ENCODE measurements at regions not wholly inside any gene's neighbourhood (a gene's known extent, or its start where the extent isn't known, plus 50 kb on each side); places are given as distances from the start of the nearest gene placed in this dataset.
"Not testable (repeated sequence)": the region's sequence is repeated elsewhere in the genome, so short reads cannot be mapped to it uniquely, and the experiment has no call there.

DNA sequence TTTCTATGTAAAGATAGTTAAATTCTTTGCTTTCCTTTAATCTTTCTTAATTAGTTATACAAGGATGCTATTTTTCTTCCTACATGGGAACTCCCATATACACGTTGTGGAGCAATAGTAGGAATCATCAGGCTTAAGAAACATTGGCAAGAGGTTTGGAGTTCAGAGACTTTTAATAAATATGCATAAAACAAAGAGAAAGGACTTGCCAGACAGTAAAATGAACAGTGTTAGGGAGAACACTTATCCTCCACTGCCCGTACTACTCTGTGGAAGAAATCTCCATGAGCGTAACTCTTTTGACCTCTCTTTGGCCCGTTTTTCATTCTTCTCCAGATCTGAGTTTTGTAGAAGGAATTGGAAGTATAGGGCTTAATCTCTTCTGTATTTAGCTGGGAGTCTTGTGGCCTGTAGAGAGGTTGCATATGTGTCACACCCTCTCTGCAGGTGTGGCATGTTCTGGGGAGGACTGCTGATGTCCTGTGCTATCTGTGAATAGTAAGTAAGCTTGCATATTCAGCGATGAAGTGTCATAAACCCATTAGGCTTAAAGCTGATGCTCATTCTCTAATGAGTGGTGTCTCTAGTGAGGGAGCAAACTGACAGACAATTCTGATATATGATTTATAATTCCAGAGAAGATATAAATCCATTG lies 455.4 kb upstream of the FAR2 start:
- no peak for DNase-seq (ENCODE audit: low spot score)

DNA sequence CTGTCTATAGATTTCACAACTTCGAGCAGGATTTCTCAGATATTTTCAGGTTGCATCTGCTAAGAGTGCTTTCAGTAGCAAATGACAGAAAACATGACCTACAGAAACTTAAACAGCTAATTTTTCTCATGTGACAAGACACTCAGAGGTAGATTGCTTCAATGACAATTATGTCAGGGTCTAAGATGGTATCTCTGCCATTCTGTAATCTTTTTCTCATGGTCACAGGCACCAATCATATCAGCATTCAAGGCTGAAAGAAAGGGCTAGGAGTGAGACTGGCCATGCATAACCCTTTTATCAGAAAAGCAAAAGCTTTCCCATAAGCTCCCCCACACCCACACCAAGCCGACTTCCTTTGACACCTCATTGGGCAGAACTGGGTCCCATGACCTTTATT lies 450.5 kb upstream of the FAR2 start:
- DNase-seq (ENCODE audit: low spot score), result no peak

DNA sequence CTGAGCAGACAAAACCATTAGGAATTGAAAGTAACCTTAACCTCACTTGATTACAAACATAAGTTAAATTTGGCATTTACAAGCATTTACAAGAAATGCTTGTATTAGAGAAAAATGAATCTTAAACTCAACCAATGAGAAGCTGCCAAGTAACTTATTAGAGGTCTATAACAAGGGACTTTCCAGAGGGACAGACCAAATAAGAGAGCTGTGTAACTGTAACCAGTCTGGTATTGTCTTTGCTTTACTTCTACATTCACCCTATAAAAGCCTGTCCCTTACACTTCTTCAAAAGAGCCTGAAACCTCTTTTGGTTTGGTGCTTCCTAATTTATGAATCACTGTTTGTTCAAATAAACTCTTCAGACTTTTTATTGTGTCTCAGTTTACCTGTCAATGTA lies 450.0 kb upstream of the FAR2 start:
- no peak for DNase-seq (ENCODE audit: low spot score)

DNA sequence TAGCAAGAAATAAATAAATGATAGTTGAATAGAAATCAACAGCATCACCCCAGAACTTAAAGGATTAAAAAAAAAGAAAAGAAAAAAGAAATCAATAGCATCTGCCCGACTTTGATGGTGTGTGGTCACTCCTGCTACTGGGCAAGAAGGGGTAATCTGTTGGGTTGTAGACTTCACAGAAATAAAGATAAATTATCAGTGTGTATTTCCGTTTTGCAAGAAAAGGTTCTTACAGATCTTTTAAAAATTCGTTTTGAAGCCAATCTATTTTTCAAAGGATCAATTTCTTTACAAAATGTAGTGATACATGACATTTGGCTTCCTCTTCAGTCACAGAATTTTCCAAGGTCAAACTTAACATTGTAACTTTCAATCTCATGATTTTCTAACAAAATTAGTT lies 448.9 kb upstream of the FAR2 start:
- DNase-seq (ENCODE audit: low spot score), result no peak

DNA sequence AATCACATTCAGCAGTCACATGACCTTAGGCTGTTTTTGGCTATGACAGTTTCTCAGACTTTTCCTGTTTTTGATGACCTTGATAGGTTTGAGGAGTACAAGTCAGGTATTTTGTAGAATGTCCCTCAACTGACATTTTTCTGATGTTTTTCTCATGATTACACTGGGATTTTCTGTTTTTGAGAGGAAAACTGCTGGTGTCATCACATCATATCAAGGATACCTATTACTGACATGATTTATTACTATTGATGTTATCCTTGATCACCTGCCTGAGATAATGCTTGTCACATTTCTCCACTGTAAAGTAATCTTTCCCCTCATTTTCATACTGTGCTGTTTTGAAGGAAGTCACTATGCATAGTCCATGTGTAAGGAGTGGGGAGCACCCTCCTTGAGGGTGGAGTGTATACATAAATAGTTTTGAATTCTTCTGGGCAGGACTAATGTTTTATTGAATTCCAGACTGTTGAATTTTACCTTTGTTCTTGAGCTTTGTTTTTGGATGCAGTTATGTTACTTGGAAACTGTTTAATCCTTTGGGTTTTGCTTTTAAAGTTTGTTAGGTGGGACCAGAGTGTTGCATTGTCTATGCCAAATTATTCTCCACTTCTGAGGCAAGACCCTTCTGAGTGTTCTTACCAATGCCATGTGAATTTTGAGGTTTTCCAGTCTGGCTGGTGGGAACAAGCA lies 444.5 kb upstream of the FAR2 start:
- DNase-seq (ENCODE audit: low spot score), result no peak

DNA sequence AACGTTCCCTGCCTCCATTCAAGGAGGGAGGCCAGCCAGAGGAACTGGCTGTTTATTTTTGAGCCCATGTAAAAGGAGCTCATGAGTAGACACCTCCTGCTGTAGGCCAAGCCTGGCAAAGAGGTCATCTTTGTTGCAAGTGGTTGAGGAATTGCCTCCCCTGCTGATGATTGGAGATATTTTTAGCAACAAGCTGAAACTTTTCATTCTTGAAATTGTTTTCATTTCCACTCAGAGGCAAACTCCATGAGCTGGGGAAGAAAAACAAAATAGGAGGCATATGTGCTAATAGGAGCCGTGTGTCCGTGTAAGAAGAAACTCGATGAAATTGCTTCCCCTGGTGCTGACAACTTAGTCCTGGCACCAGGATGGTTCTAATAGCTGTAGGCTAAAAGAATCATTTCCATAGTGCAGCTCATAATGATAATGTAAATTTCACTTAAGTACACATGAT lies 440.1 kb upstream of the FAR2 start:
- DNase-seq (ENCODE audit: low spot score), result no peak

DNA sequence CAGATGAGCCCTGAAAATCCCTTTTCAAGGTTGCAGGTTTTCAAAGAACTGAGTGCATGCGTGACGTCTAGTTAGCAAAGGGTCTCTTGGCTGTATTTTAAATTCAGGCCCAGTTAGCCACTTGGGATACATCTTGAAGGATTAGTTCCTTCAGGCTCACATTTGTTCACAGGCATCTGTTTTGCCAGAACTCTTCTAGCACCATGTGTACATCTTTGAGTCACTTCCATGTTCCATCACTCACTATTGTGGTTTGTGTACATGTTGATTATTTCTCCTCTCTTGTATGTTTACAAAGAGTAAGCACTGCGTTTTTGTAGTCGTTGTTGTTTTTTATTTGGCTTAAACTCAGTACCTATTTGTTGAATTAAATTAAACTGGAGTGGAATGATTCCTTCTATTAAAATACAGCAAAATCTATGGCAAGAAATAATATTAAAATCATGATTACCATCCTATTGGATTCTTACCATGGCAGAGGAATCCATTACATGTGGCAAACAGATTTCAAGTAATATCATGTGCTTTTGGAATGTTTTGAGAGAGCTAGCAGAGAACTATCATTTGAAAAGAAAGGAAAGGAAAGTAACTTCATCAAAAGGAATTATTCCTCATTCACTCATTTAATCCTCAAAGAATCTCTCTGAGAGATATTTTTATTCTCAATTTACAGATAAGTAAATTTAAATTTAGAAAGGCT lies 438.9 kb upstream of the FAR2 start:
- DNase-seq (ENCODE audit: low spot score), result no peak

DNA sequence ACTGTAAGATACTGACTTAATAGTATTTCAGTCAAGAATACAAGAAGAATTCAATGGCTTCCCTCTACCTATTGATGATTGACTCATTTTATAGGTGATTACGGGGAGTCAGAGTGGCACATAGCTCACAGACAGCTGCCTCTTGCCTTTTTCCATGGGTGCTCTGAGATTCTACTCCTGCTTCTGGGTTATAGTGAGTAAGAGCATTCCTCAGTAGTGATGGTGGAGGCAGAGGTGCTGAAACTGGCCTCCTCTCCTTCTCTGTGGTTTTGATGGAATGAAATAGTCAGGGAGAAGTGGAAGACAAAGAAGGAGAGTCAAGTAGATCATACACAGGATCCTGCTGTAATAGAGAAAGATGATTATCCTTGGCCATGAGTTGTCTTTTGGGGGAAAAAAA lies 438.2 kb upstream of the FAR2 start:
- no peak for DNase-seq (ENCODE audit: low spot score)

DNA sequence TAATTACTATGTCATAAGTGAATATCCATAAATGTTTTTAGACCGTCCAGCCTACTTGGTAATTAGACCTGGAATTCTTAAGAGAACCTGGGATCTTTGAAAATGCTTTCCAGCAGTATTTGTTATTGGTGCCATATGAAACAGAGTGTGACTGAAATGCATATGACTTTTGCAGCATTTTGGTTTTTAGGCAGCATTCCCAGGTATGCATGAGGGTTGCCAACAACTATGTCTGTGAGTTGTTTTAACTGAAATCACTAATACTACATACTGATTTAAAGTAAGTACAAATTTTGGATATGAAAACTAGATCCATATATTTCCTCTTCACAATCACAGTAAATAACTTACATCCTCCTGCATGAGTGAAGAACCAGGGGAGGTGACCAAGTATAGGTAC lies 437.7 kb upstream of the FAR2 start:
- DNase-seq (ENCODE audit: low spot score), result no peak

DNA sequence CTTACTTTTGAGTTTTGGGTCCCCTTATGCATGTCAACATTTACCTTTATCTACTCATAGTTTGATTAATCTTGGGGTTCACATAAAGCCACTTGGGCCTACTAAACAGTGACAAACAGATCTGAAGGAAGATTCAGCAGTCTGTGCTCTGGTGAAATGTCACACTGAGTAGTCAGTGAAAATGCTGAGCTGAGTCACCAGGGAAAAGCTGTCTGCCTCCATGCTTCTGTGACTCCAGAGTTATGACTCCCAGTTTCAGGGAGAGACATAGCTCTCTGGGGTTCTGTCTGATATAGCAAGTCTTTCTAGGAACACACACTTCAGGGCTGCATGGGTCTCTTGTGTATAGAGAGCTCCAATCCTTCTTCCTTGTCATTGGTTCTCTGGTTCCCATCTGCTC lies 406.3 kb upstream of the FAR2 start:
- no peak for DNase-seq (ENCODE audit: low spot score)

DNA sequence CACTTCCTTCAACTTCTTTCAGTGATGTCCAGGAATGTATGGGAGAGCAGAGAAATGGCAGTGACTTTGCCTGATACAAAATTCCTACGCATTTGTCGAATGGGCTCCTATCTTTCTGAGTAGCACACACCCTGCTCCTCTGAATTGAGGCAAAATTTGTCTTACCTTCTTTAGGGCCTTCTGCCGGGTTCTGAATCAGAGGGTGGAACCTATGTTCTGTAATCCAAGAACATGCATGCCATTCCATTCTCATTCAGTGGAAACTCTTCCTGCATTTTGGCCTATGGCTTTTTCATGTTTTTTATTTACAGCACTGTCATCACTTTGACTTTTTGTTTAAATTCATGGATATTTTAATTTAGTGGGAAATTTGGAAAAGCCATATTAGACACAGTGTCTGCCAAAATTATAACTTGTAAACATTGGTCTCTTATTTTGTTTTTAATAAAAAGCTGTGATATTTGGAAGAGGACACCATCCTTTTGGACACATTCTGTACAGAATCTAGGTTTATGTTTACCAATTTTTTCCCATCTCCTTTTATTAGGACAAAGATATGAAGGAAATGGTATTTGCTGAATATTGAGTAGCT lies 402.2 kb upstream of the FAR2 start:
- no peak for DNase-seq (ENCODE audit: low spot score)

DNA sequence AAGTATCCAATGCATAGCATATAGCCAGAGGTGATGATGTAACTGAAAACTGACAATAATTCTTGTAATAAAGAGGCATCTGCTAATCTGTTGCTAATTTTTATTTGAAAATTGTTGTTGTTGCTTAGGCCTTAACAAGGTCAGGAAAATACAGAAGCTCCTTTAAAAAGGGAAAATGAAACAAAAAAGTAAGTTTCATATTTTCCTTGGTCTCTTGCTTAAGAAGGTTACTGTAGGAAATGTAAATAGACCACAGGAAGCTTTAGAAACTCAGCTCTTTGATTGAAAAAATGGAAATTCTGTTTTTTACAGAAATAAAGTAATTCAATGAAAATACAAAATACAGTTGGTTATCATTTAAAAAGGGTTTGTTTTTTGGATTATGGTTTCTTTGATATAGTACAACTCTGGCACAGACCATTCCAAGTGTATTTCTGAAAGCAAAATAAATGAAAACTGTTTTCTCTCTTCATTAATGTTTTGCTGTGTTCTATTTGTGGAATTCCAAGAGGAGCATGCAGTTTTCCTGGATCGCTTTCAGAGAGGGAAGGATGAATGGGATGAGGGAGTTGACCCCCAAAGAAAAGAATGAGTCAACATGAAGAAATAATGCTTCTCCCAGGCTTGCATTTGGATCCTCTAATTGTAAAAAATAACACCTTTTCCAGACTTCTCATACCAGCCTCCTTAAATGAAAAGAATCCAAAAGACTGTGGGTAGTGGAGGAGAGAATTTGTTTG lies 398.0 kb upstream of the FAR2 start:
- no peak for DNase-seq (ENCODE audit: low spot score)

DNA sequence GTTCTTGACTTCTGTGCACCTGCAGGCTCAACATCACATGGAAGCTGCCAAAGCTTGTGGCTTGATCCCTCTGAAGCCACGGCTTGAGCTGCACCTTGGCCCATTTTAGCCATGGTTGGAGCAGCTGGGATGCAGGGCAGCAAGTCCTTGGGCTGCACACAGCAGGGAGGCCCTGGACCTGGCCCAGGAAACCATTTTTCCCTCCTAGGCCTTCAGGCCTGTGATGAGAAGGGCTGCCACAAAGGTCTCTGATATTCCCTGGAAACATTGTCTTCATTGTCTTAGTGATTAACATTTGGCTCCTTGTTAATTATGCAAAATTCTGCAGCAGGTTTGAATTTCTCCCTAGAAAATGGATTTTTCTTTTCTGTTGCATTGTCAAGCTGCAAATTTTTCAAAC lies 394.1 kb upstream of the FAR2 start:
- DNase-seq (ENCODE audit: low spot score), result no peak

DNA sequence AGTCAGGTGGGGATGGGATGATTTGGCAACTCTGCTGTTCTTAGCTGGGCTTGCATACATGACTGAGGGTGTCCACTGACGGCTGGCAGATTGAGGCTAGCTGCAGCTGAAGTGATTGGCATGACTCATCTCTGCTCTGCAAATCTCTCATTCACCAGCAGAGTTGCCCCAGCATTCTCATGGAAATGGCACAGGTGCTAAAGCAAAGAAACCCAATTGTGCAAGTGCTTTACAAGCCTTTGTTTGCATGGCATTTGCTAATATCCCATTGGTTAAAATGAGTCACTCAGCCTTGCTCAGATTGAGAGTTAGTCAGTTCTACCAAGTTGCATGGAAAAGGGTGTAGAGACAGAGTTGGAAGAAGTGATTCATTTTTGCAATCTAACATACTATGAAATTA lies 389.7 kb upstream of the FAR2 start:
- DNase-seq (ENCODE audit: low spot score), result peak; percentile 42

DNA sequence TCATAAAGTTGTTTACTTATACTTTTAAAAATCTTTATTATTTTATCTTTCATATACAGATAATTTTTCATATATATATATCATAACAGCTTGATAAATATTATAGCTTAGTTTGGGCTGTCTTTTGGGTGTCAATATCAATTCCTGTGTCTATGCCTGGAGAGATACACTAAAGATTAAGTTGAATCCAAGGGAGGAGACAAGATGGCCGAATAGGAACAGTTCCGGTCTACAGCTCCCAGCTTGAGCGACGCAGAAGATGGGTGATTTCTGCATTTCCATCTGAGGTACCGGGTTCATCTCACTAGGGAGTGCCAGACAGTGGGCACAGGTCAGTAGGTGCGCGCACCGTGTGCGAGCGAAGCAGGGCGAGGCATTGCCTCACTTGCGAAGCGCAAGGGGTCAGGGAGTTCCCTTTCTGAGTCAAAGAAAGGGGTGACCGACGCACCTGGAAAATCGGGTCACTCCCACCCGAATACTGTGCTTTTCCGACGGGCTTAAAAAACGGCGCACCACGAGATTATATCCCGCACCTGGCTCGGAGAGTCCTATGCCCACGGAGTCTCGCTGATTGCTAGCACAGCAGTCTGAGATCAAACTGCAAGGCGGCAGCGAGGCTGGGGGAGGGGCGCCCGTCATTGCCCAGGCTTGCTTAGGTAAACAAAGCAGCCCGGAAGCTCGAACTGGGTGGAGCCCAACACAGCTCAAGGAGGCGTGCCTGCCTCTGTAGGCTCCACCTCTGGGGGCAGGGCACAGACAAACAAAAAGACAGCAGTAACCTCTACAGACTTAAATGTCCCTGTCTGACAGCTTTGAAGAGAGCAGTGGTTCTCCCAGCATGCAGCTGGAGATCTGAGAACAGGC lies 388.8 kb upstream of the FAR2 start:
- DNase-seq (ENCODE audit: low spot score), result peak; percentile 43

DNA sequence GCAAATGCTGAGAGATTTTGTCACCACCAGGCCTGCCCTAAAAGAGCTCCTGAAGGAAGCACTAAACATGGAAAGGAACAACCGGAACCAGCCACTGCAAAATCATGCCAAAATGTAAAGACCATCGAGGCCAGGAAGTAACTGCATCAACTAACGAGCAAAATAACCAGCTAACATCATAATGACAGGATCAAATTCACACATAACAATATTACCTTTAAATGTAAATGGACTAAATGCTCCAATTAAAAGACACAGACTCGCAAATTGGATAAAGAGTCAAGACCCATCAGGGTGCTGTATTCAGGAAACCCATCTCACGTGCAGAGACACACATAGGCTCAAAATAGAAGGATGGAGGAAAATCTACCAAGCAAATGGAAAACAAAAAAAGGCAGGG lies 387.2 kb upstream of the FAR2 start:
- DNase-seq (ENCODE audit: low spot score), result not testable (repeated sequence)

DNA sequence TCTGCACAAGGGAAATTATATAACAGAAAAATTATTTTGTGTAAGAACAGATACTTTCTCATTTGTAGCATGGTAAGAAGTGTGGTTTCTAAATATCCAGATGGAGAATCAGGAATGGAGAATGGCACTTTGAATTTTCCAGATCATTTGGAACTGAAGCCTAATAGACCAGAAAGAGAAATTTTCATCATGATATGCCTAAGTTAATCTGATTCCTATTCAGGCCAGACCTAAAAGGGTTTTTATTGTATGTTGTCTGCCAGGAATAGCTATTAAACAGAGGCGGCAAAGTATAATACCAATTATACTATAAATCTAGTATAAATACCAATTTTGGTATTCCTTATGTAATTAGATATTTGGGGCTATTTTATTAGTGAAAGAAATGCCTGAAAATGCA lies 382.7 kb upstream of the FAR2 start:
- DNase-seq (ENCODE audit: low spot score), result no peak

DNA sequence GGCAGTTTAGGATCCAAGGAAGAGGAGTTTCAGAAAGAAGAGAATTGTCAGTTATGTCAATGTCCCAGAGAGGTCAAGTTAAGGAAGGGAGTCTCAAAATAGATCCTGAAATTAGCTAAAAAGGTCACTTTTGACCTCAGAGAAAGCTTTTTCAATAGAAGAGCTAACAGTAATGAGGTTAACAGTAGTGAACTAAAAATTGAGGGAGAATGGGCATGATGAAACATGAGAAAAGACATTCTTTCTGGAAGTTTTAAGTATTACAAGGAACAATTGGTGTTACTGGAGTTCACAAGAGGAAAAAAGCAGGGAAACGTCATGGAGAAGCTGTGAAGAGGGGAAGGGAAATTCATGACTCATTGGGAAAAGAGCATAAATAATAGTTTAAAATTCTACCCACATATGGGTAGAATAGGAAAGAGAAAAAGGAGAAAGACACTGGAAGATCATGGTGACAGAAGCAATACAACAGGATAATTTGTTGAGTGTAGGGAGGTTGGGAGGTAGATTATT lies 381.2 kb upstream of the FAR2 start:
- no peak for DNase-seq (ENCODE audit: low spot score)

DNA sequence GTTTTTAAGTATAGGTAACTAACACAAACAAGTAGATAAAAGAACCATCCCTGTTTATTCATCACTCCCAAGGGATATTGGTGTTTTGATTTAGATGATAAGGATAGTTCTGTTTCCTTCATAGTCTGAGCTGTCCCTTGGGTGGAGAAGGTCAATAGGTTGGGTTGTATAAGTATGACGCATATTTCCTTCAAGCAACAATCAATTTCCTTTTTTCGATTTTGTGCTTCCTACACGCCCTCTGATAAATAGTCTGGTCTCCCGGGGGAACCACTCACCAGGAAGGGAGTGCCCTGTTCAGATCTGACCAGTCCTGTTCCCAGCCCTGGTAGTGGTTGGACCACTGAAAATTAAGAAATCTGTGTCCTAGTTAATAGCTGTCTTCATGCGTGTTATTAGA lies 378.8 kb upstream of the FAR2 start:
- DNase-seq (ENCODE audit: low spot score), result no peak

DNA sequence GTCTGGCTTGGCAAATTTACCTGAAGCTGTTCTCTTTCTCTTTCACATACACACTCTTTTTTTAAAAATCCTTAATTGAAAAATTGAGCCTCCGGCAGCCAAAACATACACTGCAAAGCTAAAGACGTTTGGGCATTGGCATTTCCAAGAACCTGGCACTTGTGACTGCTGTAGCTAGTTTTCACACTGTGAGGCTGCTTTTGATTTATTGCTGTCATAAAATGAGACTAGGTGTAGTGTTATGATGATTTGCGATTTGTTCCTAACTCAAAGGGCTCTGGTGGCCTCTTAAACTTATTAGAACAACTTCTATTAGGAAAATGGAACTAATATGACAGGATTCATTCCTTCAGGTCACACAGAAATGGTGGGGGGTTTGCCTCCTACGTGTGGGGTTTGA lies 377.1 kb upstream of the FAR2 start:
- DNase-seq (ENCODE audit: low spot score), result no peak

DNA sequence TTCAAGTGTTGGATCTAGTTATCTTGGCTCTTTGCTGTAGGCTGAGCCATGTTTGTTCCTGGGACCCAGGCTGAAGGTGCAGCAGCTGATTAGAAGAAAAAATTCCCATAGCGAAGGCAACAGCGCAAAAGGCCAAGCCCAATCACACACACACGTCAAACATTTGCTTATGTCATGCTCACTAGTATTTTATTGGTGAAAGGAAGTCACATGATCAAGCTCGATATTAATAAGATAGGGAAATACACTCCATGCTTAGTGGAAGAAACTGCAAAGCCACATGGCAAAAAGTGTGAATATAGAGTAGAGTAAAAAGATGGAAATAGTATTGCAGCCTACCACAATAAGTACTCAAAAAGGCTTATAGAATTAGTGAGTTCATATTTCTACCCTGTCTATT lies 373.5 kb upstream of the FAR2 start:
- no peak for DNase-seq (ENCODE audit: low spot score)
